Astrocyte (in vitro differentiated cells and primary cell): ENCODE measurements at regions not wholly inside any gene's neighbourhood (a gene's known extent, or its start where the extent isn't known, plus 50 kb on each side); places are given as distances from the start of the nearest gene placed in this dataset.

Source experiments
- DNase-seq: peaks from one replicate; pipeline ENCODE4 v3.0.0-alpha.2; 2010; ENCODE audit warnings: low read depth
- FAIRE-seq: peaks from 2 replicates; lab custom pipeline; 2011; peaks lifted over from hg19 to GRCh38; lab: Jason Lieb, UNC
- H2AFZ ChIP-seq: 2 replicates; pipeline ENCODE4 v1.6.0; 2012; ENCODE audit warnings: low read depth, low read length, inconsistent platforms
- H3K27ac ChIP-seq: 2 replicates; pipeline ENCODE4 v1.5.1; 2011; ENCODE audit warnings: low read depth, low read length, inconsistent platforms
- H3K27me3 ChIP-seq: 2 replicates; pipeline ENCODE4 v1.6.0; 2011; ENCODE audit warnings: low read length, inconsistent platforms; ENCODE audit not compliant: insufficient read depth
- H3K36me3 ChIP-seq: 2 replicates; pipeline ENCODE4 v1.5.1; 2011; ENCODE audit warnings: low read length, inconsistent platforms; ENCODE audit not compliant: insufficient read depth
- H3K4me1 ChIP-seq: 2 replicates; pipeline ENCODE4 v1.5.1; 2011; ENCODE audit warnings: low read length, inconsistent platforms; ENCODE audit not compliant: insufficient read depth
- H3K4me2 ChIP-seq: 2 replicates; pipeline ENCODE4 v1.6.0; 2012; ENCODE audit warnings: low read length, inconsistent platforms
- H3K4me3 ChIP-seq: 2 replicates; pipeline ENCODE4 v1.5.1; 2011; ENCODE audit warnings: low read depth, mild to moderate bottlenecking, low read length, inconsistent platforms; ENCODE audit not compliant: insufficient read depth
- H3K79me2 ChIP-seq: 2 replicates; pipeline ENCODE4 v1.6.0; 2012; ENCODE audit warnings: mild to moderate bottlenecking, low read length, inconsistent platforms; ENCODE audit not compliant: insufficient read depth
- H3K9ac ChIP-seq: 2 replicates; pipeline ENCODE4 v1.6.0; 2012; ENCODE audit warnings: mild to moderate bottlenecking, low read length, inconsistent platforms
- H3K9me3 ChIP-seq: 2 replicates; pipeline ENCODE4 v1.5.1; 2012; ENCODE audit warnings: low read depth, mild to moderate bottlenecking, low read length, inconsistent platforms; ENCODE audit not compliant: insufficient read depth
- H4K20me1 ChIP-seq: 2 replicates; pipeline ENCODE4 v1.6.0; 2012; ENCODE audit warnings: low read length, inconsistent platforms; ENCODE audit not compliant: insufficient read depth
- H3K27ac Mint-ChIP-seq: one replicate; pipeline ENCODE4 v1.8.0; 2021; ENCODE audit warnings: mild to moderate bottlenecking, mixed read lengths; ENCODE audit not compliant: unreplicated experiment
- H3K27me3 Mint-ChIP-seq: one replicate; pipeline ENCODE4 v1.8.0; 2021; ENCODE audit warnings: low read depth, mixed read lengths; ENCODE audit not compliant: unreplicated experiment
- H3K36me3 Mint-ChIP-seq: one replicate; pipeline ENCODE4 v1.8.0; 2021; ENCODE audit warnings: low read depth, mixed read lengths; ENCODE audit not compliant: unreplicated experiment
- H3K4me1 Mint-ChIP-seq: one replicate; pipeline ENCODE4 v1.8.0; 2021; ENCODE audit warnings: low read depth, mixed read lengths; ENCODE audit not compliant: unreplicated experiment
- H3K4me3 Mint-ChIP-seq: one replicate; pipeline ENCODE4 v1.8.0; 2021; ENCODE audit warnings: mild to moderate bottlenecking, moderate library complexity, mixed read lengths; ENCODE audit not compliant: unreplicated experiment
- H3K9me3 Mint-ChIP-seq: one replicate; pipeline ENCODE4 v1.8.0; 2021; ENCODE audit warnings: mild to moderate bottlenecking, mixed read lengths; ENCODE audit not compliant: unreplicated experiment
- CTCF ChIP-seq: IDR thresholded peaks from 2 replicates; pipeline ENCODE4 v1.5.1; 2011; ENCODE audit warnings: low read depth, mild to moderate bottlenecking, inconsistent platforms, low read length, moderate library complexity; ENCODE audit not compliant: insufficient read depth
- EZH2 ChIP-seq: IDR thresholded peaks from 2 replicates; pipeline ENCODE4 v1.6.1; 2012; ENCODE audit warnings: mild to moderate bottlenecking, low read length, inconsistent platforms; ENCODE audit not compliant: insufficient read depth

GRCh38 chr2:4358837-4359236, 655.5 kb downstream of the DCDC2C start:
- FAIRE-seq: no peak
- no peaks in the 10 kb centered on the region for H3K9me3 Mint-ChIP-seq

GRCh38 chr2:4368907-4369306, 665.5 kb downstream of the DCDC2C start:
- FAIRE-seq (no peak), DNase-seq (no peak)
- no peak overlapping the region for H3K27ac ChIP-seq
- no peak overlapping the region for H3K9ac ChIP-seq
- Mint-ChIP-seq H3K9me3 (peaks cover 2% of the 10 kb centered on the region), H3K4me3 (no peak overlapping the region), H3K27ac (no peak overlapping the region), H3K4me1 (no peaks in the 10 kb centered on the region), H3K36me3 (no peaks in the 10 kb centered on the region), H3K27me3 (no peaks in the 10 kb centered on the region)
- H3K9me3 ChIP-seq: peaks cover 15% of the 10 kb centered on the region
- H4K20me1 ChIP-seq: no peaks in the 10 kb centered on the region
- H3K36me3 ChIP-seq: no peaks in the 10 kb centered on the region
- H3K4me3 ChIP-seq: no peak overlapping the region
- H3K79me2 ChIP-seq: no peaks in the 10 kb centered on the region
- H3K4me2 ChIP-seq: no peak overlapping the region
- no peaks in the 10 kb centered on the region for H3K27me3 ChIP-seq
- TF ChIP-seq EZH2 (no peak), CTCF (no peak)
- H3K4me1 ChIP-seq: no peaks in the 10 kb centered on the region
- no peak overlapping the region for H2AFZ ChIP-seq

More at GRCh38 chr2:4358837-4359236, 655.5 kb downstream of the DCDC2C start:
- no peak for DNase-seq
- Histone ChIP-seq H3K9ac (no peak overlapping the region), H3K4me2 (no peak overlapping the region), H3K27ac (no peak overlapping the region), H3K79me2 (no peaks in the 10 kb centered on the region), H2AFZ (no peak overlapping the region), H3K4me1 (no peaks in the 10 kb centered on the region), H4K20me1 (no peaks in the 10 kb centered on the region), H3K27me3 (no peaks in the 10 kb centered on the region), H3K36me3 (no peaks in the 10 kb centered on the region), H3K4me3 (no peak overlapping the region), H3K9me3 (no peaks in the 10 kb centered on the region)
- H3K4me3 Mint-ChIP-seq: no peak overlapping the region
- no peaks in the 10 kb centered on the region for H3K4me1 Mint-ChIP-seq
- no peaks in the 10 kb centered on the region for H3K27me3 Mint-ChIP-seq
- TF ChIP-seq EZH2 (no peak), CTCF (no peak)
- no peaks in the 10 kb centered on the region for H3K36me3 Mint-ChIP-seq
- H3K27ac Mint-ChIP-seq: no peak overlapping the region

GRCh38 chr2:4369826-4370419, 666.5 kb downstream of the DCDC2C start:
- Mint-ChIP-seq H3K27me3 (no peaks in the 10 kb centered on the region), H3K27ac (no peak overlapping the region), H3K4me1 (no peaks in the 10 kb centered on the region), H3K9me3 (peaks cover 5% of the 10 kb centered on the region), H3K4me3 (no peak overlapping the region), H3K36me3 (no peaks in the 10 kb centered on the region)
- FAIRE-seq (no peak), DNase-seq (no peak)
- H3K9me3 ChIP-seq: peaks cover 15% of the 10 kb centered on the region
- no peak for TF ChIP-seq EZH2
- TF ChIP-seq CTCF: no peak
- no peaks in the 10 kb centered on the region for H3K27me3 ChIP-seq
- no peaks in the 10 kb centered on the region for H3K36me3 ChIP-seq
- no peak overlapping the region for H3K4me3 ChIP-seq
- no peak overlapping the region for H3K9ac ChIP-seq
- no peaks in the 10 kb centered on the region for H3K79me2 ChIP-seq
- no peak overlapping the region for H2AFZ ChIP-seq
- no peaks in the 10 kb centered on the region for H4K20me1 ChIP-seq
- H3K4me1 ChIP-seq: no peaks in the 10 kb centered on the region
- no peak overlapping the region for H3K27ac ChIP-seq
- H3K4me2 ChIP-seq: no peak overlapping the region
